ENCODE measurements at regions not wholly inside any gene's neighbourhood (a gene's known extent, or its start where the extent isn't known, plus 50 kb on each side); places are given as distances from the start of the nearest gene placed in this dataset.

- TF ChIP-seq CREB5 (CRISPR knock-in tag; IDR thresholded peaks at IDR 0.05; ENCODE audit: low read depth), result no peak
- no peak for TF ChIP-seq PATZ1 (CRISPR knock-in tag; IDR thresholded peaks at IDR 0.05; ENCODE audit: borderline replicate concordance)
- no peak for TF ChIP-seq GLIS3 (CRISPR knock-in tag; IDR thresholded peaks at IDR 0.05)
- no peak for TF ChIP-seq ZFP30 (CRISPR knock-in tag; IDR thresholded peaks at IDR 0.05)
- no peak for TF ChIP-seq ZNF8 (CRISPR knock-in tag; IDR thresholded peaks at IDR 0.05)
- no peak for TF ChIP-seq TOX (CRISPR knock-in tag; IDR thresholded peaks at IDR 0.05; ENCODE audit: borderline replicate concordance)
- TF ChIP-seq ARNTL (CRISPR knock-in tag; IDR thresholded peaks at IDR 0.05; ENCODE audit: borderline replicate concordance, low read depth), result no peak
- TF ChIP-seq RARB (CRISPR knock-in tag; IDR thresholded peaks at IDR 0.05), result no peak
- no peak for TF ChIP-seq ZNF565 (CRISPR knock-in tag; conservative IDR thresholded peaks at IDR 0.05; ENCODE audit: low read depth)
- no peak for TF ChIP-seq BACH2 (CRISPR knock-in tag; IDR thresholded peaks at IDR 0.05; ENCODE audit: borderline replicate concordance)
- TF ChIP-seq OSR1 (CRISPR knock-in tag; IDR thresholded peaks at IDR 0.05), result no peak
- TF ChIP-seq ZFP3 (CRISPR knock-in tag; IDR thresholded peaks at IDR 0.05), result no peak
- no peak for TF ChIP-seq CSRNP3 (CRISPR knock-in tag; IDR thresholded peaks at IDR 0.05)
Observed at GRCh38 chr9:86818636-86819035, 128.7 kb downstream of the GAS1 start.
